A673 (cell line): ENCODE measurements at regions not wholly inside any gene's neighbourhood (a gene's known extent, or its start where the extent isn't known, plus 50 kb on each side); places are given as distances from the start of the nearest gene placed in this dataset.

ENCODE experiments used
- CTCF ChIP-seq: fragments of 300-800, 200-600 bp; sonication (generic); conservative IDR thresholded peaks from 2 replicates; pipeline ENCODE4 v1.5.1; 2017; ENCODE audit warnings: low read depth, mild to moderate bottlenecking, antibody characterized with exemption, low read length, moderate library complexity, mixed read lengths
- EZH2 ChIP-seq: fragments of 200-600 bp; sonication (generic); IDR thresholded peaks from 2 replicates; pipeline ENCODE4 v1.6.1; 2017; ENCODE audit warnings: borderline replicate concordance, low read depth, mild to moderate bottlenecking, mixed read lengths, antibody characterized with exemption, low read length; ENCODE audit not compliant: poor library complexity, severe bottlenecking

- TF ChIP-seq CTCF, result no peak
- no peak for TF ChIP-seq EZH2
Measured at GRCh38 chr16:73290258-73290657, 242.3 kb upstream of the ZFHX3 start.
